ENCODE measurements at regions not wholly inside any gene's neighbourhood (a gene's known extent, or its start where the extent isn't known, plus 50 kb on each side); places are given as distances from the start of the nearest gene placed in this dataset.
A peak's percentile ranks its signal among the peaks of the same experiment; 100 is the strongest.

GRCh38 chr9:96135076-96135752, 166.8 kb downstream of the HSD17B3 start:
- no peak for FAIRE-seq
- no peak for DNase-seq (ENCODE audit: insufficient read length, low spot score)

GRCh38 chr9:96133321-96134021, 168.5 kb downstream of the HSD17B3 start:
- DNase-seq (ENCODE audit: insufficient read length, low spot score) (no peak), FAIRE-seq (no peak)

GRCh38 chr9:96131825-96132224, 170.2 kb downstream of the HSD17B3 start:
- FAIRE-seq, result no peak

GRCh38 chr9:96130970-96131369, 171.0 kb downstream of the HSD17B3 start:
- DNase-seq (ENCODE audit: insufficient read length, low spot score) (no peak), FAIRE-seq (no peak)

More at GRCh38 chr9:96131825-96132224, 170.2 kb downstream of the HSD17B3 start:
- no peak for DNase-seq (ENCODE audit: insufficient read length, low spot score)

- FAIRE-seq, result no peak
- no peak for DNase-seq (ENCODE audit: insufficient read length, low spot score)
These were observed 172.2 kb downstream of the HSD17B3 start for GRCh38 chr9:96129747-96130146.

- no peak for DNase-seq (ENCODE audit: insufficient read length, low spot score)
- FAIRE-seq, result no peak
These were observed 173.1 kb downstream of the HSD17B3 start for GRCh38 chr9:96128880-96129279.

GRCh38 chr9:96126321-96126881, 175.6 kb downstream of the HSD17B3 start:
- FAIRE-seq, result no peak
- DNase-seq (ENCODE audit: insufficient read length, low spot score), result no peak

GRCh38 chr9:96125624-96126023, 176.4 kb downstream of the HSD17B3 start:
- no peak for FAIRE-seq
- no peak for DNase-seq (ENCODE audit: insufficient read length, low spot score)

- FAIRE-seq, result no peak
- peak; percentile 11 for DNase-seq (ENCODE audit: insufficient read length, low spot score)
These were observed 179.2 kb downstream of the HSD17B3 start for GRCh38 chr9:96122751-96123150.

- DNase-seq (ENCODE audit: insufficient read length, low spot score) (no peak), FAIRE-seq (no peak)
These were observed 179.7 kb downstream of the HSD17B3 start for GRCh38 chr9:96122282-96122681.

- FAIRE-seq (no peak), DNase-seq (ENCODE audit: insufficient read length, low spot score) (no peak)
These were observed 180.8 kb downstream of the HSD17B3 start for GRCh38 chr9:96121136-96121535.

- FAIRE-seq (no peak), DNase-seq (ENCODE audit: insufficient read length, low spot score) (no peak)
These were observed 184.4 kb downstream of the HSD17B3 start for GRCh38 chr9:96117398-96118080.

- DNase-seq (ENCODE audit: insufficient read length, low spot score) (no peak), FAIRE-seq (no peak)
These were observed 185.5 kb downstream of the HSD17B3 start for GRCh38 chr9:96116275-96117064.

- FAIRE-seq (no peak), DNase-seq (ENCODE audit: insufficient read length, low spot score) (no peak)
These were observed 186.1 kb downstream of the HSD17B3 start for GRCh38 chr9:96115836-96116235.

GRCh38 chr9:96113032-96113431, 188.9 kb downstream of the HSD17B3 start:
- no peak for FAIRE-seq
- DNase-seq (ENCODE audit: insufficient read length, low spot score), result no peak

- DNase-seq (ENCODE audit: insufficient read length, low spot score) (no peak), FAIRE-seq (no peak)
These were observed 192.2 kb downstream of the HSD17B3 start for GRCh38 chr9:96109680-96110351.

GRCh38 chr9:96108691-96109380, 193.1 kb downstream of the HSD17B3 start:
- DNase-seq (ENCODE audit: insufficient read length, low spot score), result no peak
- FAIRE-seq, result no peak

GRCh38 chr9:96107436-96107835, 194.5 kb downstream of the HSD17B3 start:
- DNase-seq (ENCODE audit: insufficient read length, low spot score) (no peak), FAIRE-seq (no peak)

All from HTR-8/SVneo (cell line).